Heart left ventricle (tissue), 16 donors: ENCODE measurements at regions not wholly inside any gene's neighbourhood (a gene's known extent, or its start where the extent isn't known, plus 50 kb on each side); places are given as distances from the start of the nearest gene placed in this dataset.

Experiments used
- ATAC-seq, 4 donors: fragments of 200-7000 bp; cut with Tn5 transposase; one replicate each; pipeline ENCODE4 v1.9.1; 2020 to 2022; ENCODE audit warnings: moderate library complexity in 4 of 4, mild to moderate bottlenecking in 3 of 4, moderate number of reproducible peaks in 1 of 4
- DNase-seq, 5 donors: peaks; one replicate each; pipeline ENCODE4 v3.0.0-alpha.2; 2020
- H3K27ac ChIP-seq, 12 donors: fragments of 200-600 bp; sonication (generic) in 4 of 12; one replicate each; pipeline versions ENCODE4 v1.5.0 to v1.8.0; 2016 to 2022; ENCODE audit warnings: mild to moderate bottlenecking in 2 of 12
- H3K27me3 ChIP-seq, 9 donors: fragments of 200-600 bp; sonication (generic) in 2 of 9; one replicate each; pipeline versions ENCODE4 v1.5.1 to v1.8.0; 2016 to 2022; ENCODE audit warnings: mild to moderate bottlenecking in 3 of 9
- H3K36me3 ChIP-seq, 9 donors: fragments of 200-600 bp; sonication (generic) in 2 of 9; one replicate each; pipeline versions ENCODE4 v1.5.0 to v1.8.0; 2018 to 2022; ENCODE audit warnings: mild to moderate bottlenecking in 2 of 9
- H3K4me1 ChIP-seq, 12 donors: fragments of 200-600 bp; sonication (generic) in 4 of 12; one replicate each; pipeline versions ENCODE4 v1.5.0 to v1.8.0; 2016 to 2022; ENCODE audit warnings: mild to moderate bottlenecking in 3 of 12
- H3K4me3 ChIP-seq, 12 donors: fragments of 200-600 bp; sonication (generic) in 4 of 12; one replicate each; pipeline versions ENCODE4 v1.5.0 to v1.8.0; 2017 to 2022; ENCODE audit warnings: mild to moderate bottlenecking in 9 of 12, moderate library complexity in 4 of 12
- H3K9me3 ChIP-seq, 12 donors: fragments of 200-600 bp; sonication (generic) in 4 of 12; one replicate each; pipeline versions ENCODE4 v1.5.0 to v1.8.0; 2016 to 2022; ENCODE audit warnings: mild to moderate bottlenecking in 1 of 12
- POLR2A ChIP-seq, 2 donors: fragments of 450-650 bp; IDR thresholded peaks; one replicate each; pipeline ENCODE4 v1.6.1; 2017; ENCODE audit warnings: antibody characterized with exemption in 2 of 2, mild to moderate bottlenecking in 2 of 2, moderate library complexity in 2 of 2
- WGBS, 4 donors: extraction: QIAGEN DNeasy Blood & Tissue Kit in 2 of 4; methylation state at CpG; one replicate each; pipeline versions ENCODE4 v1.1.5 to v1.1.7; 2013 to 2018; 5-methylcytosine and 5-hydroxymethylcytosine counted together
- intact Hi-C, 10 donors: fragments of 100-400 bp; cut with DNase I; formaldehyde crosslinking; loops; one replicate each; pipeline versions ENCODE4 v1.11.1 to v1.14.2; 2022
- TF ChIP-seq, protein P1 (sequence below), 12 donors: fragments of 200-600 bp; sonication (generic) in 4 of 12; IDR thresholded peaks; one replicate each; pipeline versions ENCODE4 v1.5.0 to v1.8.0; 2018 to 2022; ENCODE audit warnings: antibody characterized with exemption in 12 of 12, mild to moderate bottlenecking in 5 of 12
- donor health status: ischemic (EF 13 %, LVEDD 7.1; RV severe dilation, severe dysfunction).
- donor health status: healthy with polysubstance abuse.
- donor health status: DM: no; HTN: yes; CAD: no.
- donor health status: DM: no; HTN: no; CAD: no.
- donor health status: ischemic (EF 25% LVEDD 6.9; RV normal size, moderate dysfunction).
- donor health status: ischemic (EF 25% LVEDD 5.7; RV mildly dilated, moderate dysfunction).
- donor health status: healthy.
- donor health status: DM: yes; HTN: yes; CAD: no.
- donor health status: ischemic (EF 35%, LVEDD 5.7; RV mildly dilated, moderate dysfunction).
- donor health status: nonischemic (EF 11% LVEDD 7.7; RV severe dilation, severe dysfunction).
- donor health status: DM: yes; HTN: yes; CAD: no.
- donor health status: PGD.
- donor health status: ischemic (EF 29% LVEDD 5.4; RV normal size, mild dysfunction).
- donor health status: nonischemic (EF 23%, LVEDD 6.1; RV moderate dilation, normal function).

DNA sequence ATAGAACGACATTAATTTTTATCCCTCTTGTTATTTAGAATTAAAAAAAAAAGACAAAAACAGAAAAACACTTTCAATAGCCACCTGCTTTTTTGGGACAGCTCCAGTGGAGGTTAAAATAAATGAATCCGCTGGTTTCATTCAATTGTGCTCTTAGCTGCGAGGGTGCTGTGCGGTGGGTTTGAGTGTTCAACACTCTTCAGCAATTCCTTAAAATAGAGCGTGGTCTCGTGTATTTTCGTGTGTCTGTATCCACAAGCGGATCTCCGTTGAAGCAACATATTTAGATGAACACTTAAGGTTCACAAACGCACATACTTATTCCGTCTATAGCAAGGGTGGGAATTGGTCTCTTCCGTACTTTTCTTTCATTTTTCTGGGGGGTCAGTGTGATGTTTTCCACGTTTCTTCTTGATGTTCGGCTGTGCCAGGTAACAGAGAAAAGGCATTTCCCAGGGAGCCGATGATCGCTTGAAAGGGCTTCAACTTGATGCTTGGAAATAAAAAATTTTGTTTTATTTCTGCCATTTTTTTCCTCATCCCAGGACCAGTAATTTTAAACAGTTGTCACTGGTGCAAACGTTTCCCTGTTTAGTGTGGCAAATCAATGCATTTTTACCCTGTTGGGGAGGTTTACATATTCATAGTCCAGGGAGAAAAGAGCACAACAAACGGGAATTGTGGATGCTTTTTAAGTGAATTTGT, 297.9 kb downstream of the IRF8 start:
- DNase-seq (no peak), ATAC-seq (no peak)
- peak overlapping the region in 1 of 12 donors; percentile 89 for H3K27ac ChIP-seq
- no peak overlapping the region for H3K4me3 ChIP-seq
- WGBS, 4 donors, result 83 to 88% (median 87%) methylated on average over 18 of the region's 18 CpGs
- no peaks in the 10 kb centered on the region for H3K4me1 ChIP-seq
- no peaks in the 10 kb centered on the region for H3K9me3 ChIP-seq
- intact Hi-C loops, result no loop called here
- no peak for TF ChIP-seq POLR2A (IDR thresholded peaks at IDR 0.05)
- TF ChIP-seq, protein P1, sequence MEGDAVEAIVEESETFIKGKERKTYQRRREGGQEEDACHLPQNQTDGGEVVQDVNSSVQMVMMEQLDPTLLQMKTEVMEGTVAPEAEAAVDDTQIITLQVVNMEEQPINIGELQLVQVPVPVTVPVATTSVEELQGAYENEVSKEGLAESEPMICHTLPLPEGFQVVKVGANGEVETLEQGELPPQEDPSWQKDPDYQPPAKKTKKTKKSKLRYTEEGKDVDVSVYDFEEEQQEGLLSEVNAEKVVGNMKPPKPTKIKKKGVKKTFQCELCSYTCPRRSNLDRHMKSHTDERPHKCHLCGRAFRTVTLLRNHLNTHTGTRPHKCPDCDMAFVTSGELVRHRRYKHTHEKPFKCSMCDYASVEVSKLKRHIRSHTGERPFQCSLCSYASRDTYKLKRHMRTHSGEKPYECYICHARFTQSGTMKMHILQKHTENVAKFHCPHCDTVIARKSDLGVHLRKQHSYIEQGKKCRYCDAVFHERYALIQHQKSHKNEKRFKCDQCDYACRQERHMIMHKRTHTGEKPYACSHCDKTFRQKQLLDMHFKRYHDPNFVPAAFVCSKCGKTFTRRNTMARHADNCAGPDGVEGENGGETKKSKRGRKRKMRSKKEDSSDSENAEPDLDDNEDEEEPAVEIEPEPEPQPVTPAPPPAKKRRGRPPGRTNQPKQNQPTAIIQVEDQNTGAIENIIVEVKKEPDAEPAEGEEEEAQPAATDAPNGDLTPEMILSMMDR (IDR thresholded peaks at IDR 0.05), result no peak
- H3K36me3 ChIP-seq, result no peaks in the 10 kb centered on the region
- peaks cover 0 to 84% (median 28%) of the 10 kb centered on the region in 9 donors for H3K27me3 ChIP-seq

GRCh38 chr16:86198206-86199118, 299.5 kb downstream of the IRF8 start:
- ATAC-seq, result no peak
- Histone ChIP-seq H3K9me3 (no peaks in the 10 kb centered on the region), H3K27ac (peak overlapping the region in 1 of 12 donors; percentile 89), H3K27me3 (peaks cover 0 to 83% (median 24%) of the 10 kb centered on the region in 9 donors), H3K4me3 (no peak overlapping the region), H3K36me3 (no peaks in the 10 kb centered on the region), H3K4me1 (no peaks in the 10 kb centered on the region)
- WGBS, 4 donors, result 39 to 62% (median 51%) methylated on average over 24 to 29 of the region's 29 CpGs
- no peak for DNase-seq
- intact Hi-C loops, result no loop called here
- TF ChIP-seq, protein P1 (IDR thresholded peaks at IDR 0.05), result no peak
- no peak for TF ChIP-seq POLR2A (IDR thresholded peaks at IDR 0.05)

GRCh38 chr16:86199182-86199581, 300.2 kb downstream of the IRF8 start:
- H3K27ac ChIP-seq, result peak overlapping the region in 1 of 12 donors; percentile 89
- H3K27me3 ChIP-seq, result peaks cover 0 to 79% (median 24%) of the 10 kb centered on the region in 9 donors
- ATAC-seq (no peak), DNase-seq (no peak)
- WGBS, 4 donors, result 43 to 51% (median 48%) methylated on average over 7 of the region's 7 CpGs
- no peak overlapping the region for H3K4me3 ChIP-seq
- no peaks in the 10 kb centered on the region for H3K9me3 ChIP-seq
- no peaks in the 10 kb centered on the region for H3K4me1 ChIP-seq
- intact Hi-C loops, result no loop called here
- no peaks in the 10 kb centered on the region for H3K36me3 ChIP-seq
- TF ChIP-seq, protein P1 (IDR thresholded peaks at IDR 0.05), result no peak
- no peak for TF ChIP-seq POLR2A (IDR thresholded peaks at IDR 0.05)
